Coronary artery (tissue), 2 donors: ENCODE measurements at regions not wholly inside any gene's neighbourhood (a gene's known extent, or its start where the extent isn't known, plus 50 kb on each side); places are given as distances from the start of the nearest gene placed in this dataset.
"Not testable (repeated sequence)": the region's sequence is repeated elsewhere in the genome, so short reads cannot be mapped to it uniquely, and the experiment has no call there.

Experiments
- DNase-seq: peaks from one replicate; pipeline ENCODE4 v3.0.0-alpha.2; 2017; ENCODE audit warnings: low spot score
- H3K27ac ChIP-seq, 2 donors: fragments of 200-600 bp; sonication (generic); one replicate each; pipeline ENCODE4 v1.5.1; 2016 to 2019
- H3K4me3 ChIP-seq: fragments of 200-600 bp; sonication (generic); 2 replicates; pipeline ENCODE4 v1.5.1; 2016; ENCODE audit warnings: mild to moderate bottlenecking, moderate library complexity
- TF ChIP-seq, protein P1 (sequence below): fragments of 200-600 bp; sonication (generic); IDR thresholded peaks from one replicate; pipeline ENCODE4 v1.5.1; 2019; ENCODE audit warnings: antibody characterized with exemption

- no peak for DNase-seq
- TF ChIP-seq, protein P1, sequence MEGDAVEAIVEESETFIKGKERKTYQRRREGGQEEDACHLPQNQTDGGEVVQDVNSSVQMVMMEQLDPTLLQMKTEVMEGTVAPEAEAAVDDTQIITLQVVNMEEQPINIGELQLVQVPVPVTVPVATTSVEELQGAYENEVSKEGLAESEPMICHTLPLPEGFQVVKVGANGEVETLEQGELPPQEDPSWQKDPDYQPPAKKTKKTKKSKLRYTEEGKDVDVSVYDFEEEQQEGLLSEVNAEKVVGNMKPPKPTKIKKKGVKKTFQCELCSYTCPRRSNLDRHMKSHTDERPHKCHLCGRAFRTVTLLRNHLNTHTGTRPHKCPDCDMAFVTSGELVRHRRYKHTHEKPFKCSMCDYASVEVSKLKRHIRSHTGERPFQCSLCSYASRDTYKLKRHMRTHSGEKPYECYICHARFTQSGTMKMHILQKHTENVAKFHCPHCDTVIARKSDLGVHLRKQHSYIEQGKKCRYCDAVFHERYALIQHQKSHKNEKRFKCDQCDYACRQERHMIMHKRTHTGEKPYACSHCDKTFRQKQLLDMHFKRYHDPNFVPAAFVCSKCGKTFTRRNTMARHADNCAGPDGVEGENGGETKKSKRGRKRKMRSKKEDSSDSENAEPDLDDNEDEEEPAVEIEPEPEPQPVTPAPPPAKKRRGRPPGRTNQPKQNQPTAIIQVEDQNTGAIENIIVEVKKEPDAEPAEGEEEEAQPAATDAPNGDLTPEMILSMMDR: no peak
These were observed 72.3 kb upstream of the ACBD5 start for GRCh38 chr10:27312854-27313253.

DNA sequence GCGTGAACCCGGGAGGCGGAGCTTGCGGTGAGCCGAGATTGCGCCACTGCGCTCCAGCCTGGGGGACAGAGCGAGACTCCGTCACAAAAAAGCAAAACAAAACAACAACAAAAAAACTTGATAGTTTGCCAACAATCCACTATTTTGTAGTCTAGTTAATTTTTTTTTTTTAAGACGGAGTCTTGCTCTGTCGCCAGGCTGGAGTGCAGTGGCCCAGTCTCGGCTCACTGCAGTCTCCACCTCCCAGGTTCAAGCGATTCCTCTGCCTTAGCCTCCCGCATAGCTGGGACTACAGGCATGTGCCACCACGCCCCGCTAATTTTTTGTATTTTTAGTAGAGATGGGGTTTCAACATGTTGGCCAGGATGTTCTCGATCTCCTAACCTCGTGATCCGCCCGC, 71.2 kb upstream of the ACBD5 start:
- not testable (repeated sequence) for H3K4me3 ChIP-seq, H3K27ac ChIP-seq, DNase-seq

More at GRCh38 chr10:27312854-27313253, 72.3 kb upstream of the ACBD5 start:
- no peak overlapping the region for H3K27ac ChIP-seq
- no peak overlapping the region for H3K4me3 ChIP-seq

GRCh38 chr10:27298522-27298850, 57.9 kb upstream of the ACBD5 start:
- H3K4me3 ChIP-seq, DNase-seq, H3K27ac ChIP-seq: not testable (repeated sequence)

- no peak for DNase-seq
- TF ChIP-seq, protein P1: no peak
- no peak overlapping the region for H3K27ac ChIP-seq
- H3K4me3 ChIP-seq: no peak overlapping the region
These were observed 57.4 kb upstream of the ACBD5 start for GRCh38 chr10:27297844-27298521.

- H3K27ac ChIP-seq: not testable (repeated sequence)
These were observed 55.7 kb upstream of the ACBD5 start for GRCh38 chr10:27296285-27296684.

DNA sequence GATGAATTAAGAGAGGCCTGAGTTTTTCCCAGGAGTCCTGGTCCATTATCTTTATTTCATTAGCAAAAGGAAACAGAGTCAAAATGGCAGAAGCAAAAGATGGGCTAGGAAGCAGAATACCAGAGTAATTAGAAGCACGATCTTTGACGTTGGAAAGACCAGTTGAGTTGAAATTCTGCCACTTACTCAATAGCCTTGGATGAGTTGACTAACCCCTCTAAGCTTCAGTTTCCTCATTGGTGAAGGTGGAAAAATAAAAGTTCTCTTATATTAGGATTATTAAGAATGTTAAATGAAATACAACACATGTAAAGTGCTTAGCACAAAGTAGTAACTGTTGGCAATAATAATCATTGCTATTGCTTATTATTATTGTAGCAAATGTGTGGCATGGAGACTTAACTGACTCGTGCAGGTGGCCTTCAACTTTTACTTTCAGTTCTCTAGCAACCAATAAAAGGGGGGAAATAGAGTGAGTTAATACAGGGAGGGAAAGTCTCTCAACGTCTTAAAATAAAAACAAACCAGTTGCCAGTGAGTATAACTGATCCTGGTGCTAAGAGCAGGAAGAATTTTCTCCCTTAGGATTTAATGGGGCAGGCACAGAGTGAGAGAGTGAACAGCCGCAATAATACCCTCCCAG, 50.8 kb upstream of the ACBD5 start:
- H3K4me3 ChIP-seq, DNase-seq, H3K27ac ChIP-seq: not testable (repeated sequence)

More at GRCh38 chr10:27296285-27296684, 55.7 kb upstream of the ACBD5 start:
- DNase-seq, H3K4me3 ChIP-seq: not testable (repeated sequence)
